Esophagus squamous epithelium (tissue), 5 donors: ENCODE measurements at regions not wholly inside any gene's neighbourhood (a gene's known extent, or its start where the extent isn't known, plus 50 kb on each side); places are given as distances from the start of the nearest gene placed in this dataset.
"Not testable (repeated sequence)": the region's sequence is repeated elsewhere in the genome, so short reads cannot be mapped to it uniquely, and the experiment has no call there.

Source experiments
- DNase-seq: peaks from one replicate; lab custom pipeline; 2025; lab: John Stamatoyannopoulos, UW
- H3K27ac ChIP-seq, 4 donors: fragments of 200-600 bp; sonication (generic); one replicate each; pipeline ENCODE4 v1.5.1; 2016 to 2019; ENCODE audit warnings: mild to moderate bottlenecking in 1 of 4
- H3K27me3 ChIP-seq, 4 donors: fragments of 200-600 bp; sonication (generic); 1 replicate in 3 of 4; 2 replicates in 1 of 4; pipeline versions ENCODE4 v1.5.1 to v1.6.0; 2017 to 2021; ENCODE audit warnings: antibody characterized with exemption in 1 of 4
- H3K36me3 ChIP-seq, 3 donors: fragments of 200-600 bp; sonication (generic); one replicate each; pipeline ENCODE4 v1.5.1; 2016 to 2019
- H3K4me1 ChIP-seq, 3 donors: fragments of 200-600 bp; sonication (generic); one replicate each; pipeline ENCODE4 v1.5.1; 2017 to 2019
- H3K4me3 ChIP-seq, 4 donors: fragments of 200-600 bp; sonication (generic); 1 replicate in 3 of 4; 2 replicates in 1 of 4; pipeline ENCODE4 v1.5.1; 2016 to 2019; ENCODE audit warnings: mild to moderate bottlenecking in 2 of 4, moderate library complexity in 1 of 4
- H3K9me3 ChIP-seq, 3 donors: fragments of 200-600 bp; sonication (generic); one replicate each; pipeline ENCODE4 v1.5.1; 2016 to 2019
- CTCF ChIP-seq, 6 experiments: fragments of 450-650 bp in 4 of 6; fragments of 200-600 bp in 2 of 6; sonication (generic) in 2 of 6; IDR thresholded peaks; one replicate each; pipeline ENCODE4 v1.5.1; 2016 to 2019; ENCODE audit warnings: antibody characterized with exemption in 6 of 6, mild to moderate bottlenecking in 4 of 6, moderate library complexity in 4 of 6
- POLR2A ChIP-seq, 4 donors: fragments of 450-650 bp; IDR thresholded peaks; one replicate each; pipeline ENCODE4 v1.6.1; 2017; ENCODE audit warnings: antibody characterized with exemption in 4 of 4, mild to moderate bottlenecking in 4 of 4, moderate library complexity in 3 of 4
- WGBS, 2 donors: methylation state at CpG; one replicate each; pipeline ENCODE4 v1.1.5; 2018; 5-methylcytosine and 5-hydroxymethylcytosine counted together
- intact Hi-C: fragments of 100-400 bp; cut with DNase I; formaldehyde crosslinking; loops from one replicate; pipeline ENCODE4 v1.15.0; 2022
- donor health status: DM: yes; HTN: yes; CAD: no.

- no peak for TF ChIP-seq POLR2A (IDR thresholded peaks at IDR 0.05)
- no peak for TF ChIP-seq CTCF (IDR thresholded peaks at IDR 0.05)
- intact Hi-C loops: no loop called here
- no peaks in the 10 kb centered on the region for H3K36me3 ChIP-seq
- 69 to 91% methylated on average over 1 of the region's 1 CpG for WGBS, 2 donors
- no peaks in the 10 kb centered on the region for H3K9me3 ChIP-seq
- H3K4me3 ChIP-seq: no peak overlapping the region
- no peaks in the 10 kb centered on the region for H3K27me3 ChIP-seq
- no peak overlapping the region for H3K27ac ChIP-seq
- no peak for DNase-seq
- no peaks in the 10 kb centered on the region for H3K4me1 ChIP-seq
Observed at GRCh38 chr5:63097286-63097685, 518.7 kb downstream of the LRRC70 start.

- no peaks in the 10 kb centered on the region for H3K4me1 ChIP-seq
- TF ChIP-seq CTCF (IDR thresholded peaks at IDR 0.05): no peak
- TF ChIP-seq POLR2A (IDR thresholded peaks at IDR 0.05): no peak
- intact Hi-C loops: no loop called here
- no peak overlapping the region for H3K4me3 ChIP-seq
- no peak for DNase-seq
- 78 to 80% methylated on average over 6 of the region's 6 CpGs for WGBS, 2 donors
- no peaks in the 10 kb centered on the region for H3K36me3 ChIP-seq
- no peaks in the 10 kb centered on the region for H3K9me3 ChIP-seq
- H3K27ac ChIP-seq: no peak overlapping the region
- no peaks in the 10 kb centered on the region for H3K27me3 ChIP-seq
Observed at GRCh38 chr5:63094730-63095129, 516.1 kb downstream of the LRRC70 start.

GRCh38 chr5:63089147-63089546, 510.5 kb downstream of the LRRC70 start:
- no peaks in the 10 kb centered on the region for H3K27me3 ChIP-seq
- no peaks in the 10 kb centered on the region for H3K9me3 ChIP-seq
- TF ChIP-seq CTCF (IDR thresholded peaks at IDR 0.05) (no peak), POLR2A (IDR thresholded peaks at IDR 0.05) (no peak)
- H3K27ac ChIP-seq: no peak overlapping the region
- DNase-seq: no peak
- 64 to 70% methylated on average over 1 of the region's 1 CpG for WGBS, 2 donors
- no peaks in the 10 kb centered on the region for H3K4me1 ChIP-seq
- no peaks in the 10 kb centered on the region for H3K36me3 ChIP-seq
- H3K4me3 ChIP-seq: no peak overlapping the region
- intact Hi-C loops: no loop called here

GRCh38 chr5:63085561-63085960, 506.9 kb downstream of the LRRC70 start:
- intact Hi-C loops: no loop called here
- 0 to 45% methylated on average over 2 of the region's 2 CpGs for WGBS, 2 donors

GRCh38 chr5:63083689-63084088, 505.1 kb downstream of the LRRC70 start:
- 79% methylated on average over 2 of the region's 22 CpGs; no CpG with 5 or more reads in 1 of the 2 donors for WGBS, 2 donors
- H3K36me3 ChIP-seq: not testable (repeated sequence)

More at GRCh38 chr5:63085561-63085960, 506.9 kb downstream of the LRRC70 start:
- no peaks in the 10 kb centered on the region for H3K27me3 ChIP-seq
- no peak overlapping the region for H3K4me3 ChIP-seq
- no peaks in the 10 kb centered on the region for H3K36me3 ChIP-seq
- TF ChIP-seq POLR2A (IDR thresholded peaks at IDR 0.05): no peak
- no peak for TF ChIP-seq CTCF (IDR thresholded peaks at IDR 0.05)
- H3K4me1 ChIP-seq: no peaks in the 10 kb centered on the region
- DNase-seq: no peak
- H3K27ac ChIP-seq: no peak overlapping the region
- no peaks in the 10 kb centered on the region for H3K9me3 ChIP-seq

GRCh38 chr5:63081402-63081801, 502.8 kb downstream of the LRRC70 start:
- intact Hi-C loops: no loop called here
- no peaks in the 10 kb centered on the region for H3K4me1 ChIP-seq
- DNase-seq: no peak
- no peak overlapping the region for H3K4me3 ChIP-seq
- no peaks in the 10 kb centered on the region for H3K36me3 ChIP-seq
- no peaks in the 10 kb centered on the region for H3K9me3 ChIP-seq
- H3K27me3 ChIP-seq: no peaks in the 10 kb centered on the region
- no peak overlapping the region for H3K27ac ChIP-seq
- TF ChIP-seq POLR2A (IDR thresholded peaks at IDR 0.05) (no peak), CTCF (IDR thresholded peaks at IDR 0.05) (no peak)

More at GRCh38 chr5:63083689-63084088, 505.1 kb downstream of the LRRC70 start:
- H3K4me1 ChIP-seq, H3K4me3 ChIP-seq, H3K9me3 ChIP-seq, H3K27me3 ChIP-seq, intact Hi-C loops, DNase-seq, H3K27ac ChIP-seq: not testable (repeated sequence)
